Left renal pelvis (tissue), 4 donors: ENCODE measurements at regions not wholly inside any gene's neighbourhood (a gene's known extent, or its start where the extent isn't known, plus 50 kb on each side); places are given as distances from the start of the nearest gene placed in this dataset.
"Not testable (repeated sequence)": the region's sequence is repeated elsewhere in the genome, so short reads cannot be mapped to it uniquely, and the experiment has no call there.

Source experiments
- DNase-seq, 4 donors: peaks; one replicate each; pipeline ENCODE4 v3.0.0-alpha.2; 2013; ENCODE audit warnings: low read depth in 4 of 4, low spot score in 3 of 4

DNA sequence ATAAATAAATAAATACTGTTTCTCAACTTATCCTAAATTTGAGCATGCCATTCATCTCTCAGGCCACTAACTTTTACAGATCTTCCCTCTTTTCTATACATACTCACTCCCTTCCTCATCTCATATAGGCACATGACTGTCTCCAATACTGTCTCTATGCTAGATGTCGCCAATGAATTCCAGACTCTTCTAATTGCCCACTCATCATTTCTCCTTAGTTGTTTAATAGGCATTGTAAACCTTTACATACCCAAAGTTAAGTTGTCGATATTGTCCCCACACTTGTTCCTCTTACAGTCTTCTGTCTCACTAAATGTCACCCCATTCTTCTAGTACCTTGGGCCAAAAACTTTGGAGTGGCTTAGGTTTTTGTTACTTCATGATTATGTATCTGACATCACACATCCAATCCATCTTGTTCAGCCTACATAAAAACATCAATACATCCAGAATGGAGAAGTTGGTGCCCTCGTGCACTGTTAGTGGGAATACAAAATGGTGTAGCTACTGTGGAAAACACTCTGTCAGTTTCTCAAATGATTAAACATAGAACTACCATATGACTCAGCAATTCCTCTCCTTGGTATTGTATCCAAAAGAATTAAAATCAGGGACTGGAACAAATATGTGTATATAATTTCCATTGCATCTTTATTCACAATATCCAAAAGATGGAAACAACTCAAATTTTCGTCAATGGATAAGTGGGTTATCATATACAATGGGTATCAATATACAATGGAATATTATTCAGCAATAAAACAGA, 935.1 kb downstream of the SLC4A3 start:
- DNase-seq, result no peak

DNA sequence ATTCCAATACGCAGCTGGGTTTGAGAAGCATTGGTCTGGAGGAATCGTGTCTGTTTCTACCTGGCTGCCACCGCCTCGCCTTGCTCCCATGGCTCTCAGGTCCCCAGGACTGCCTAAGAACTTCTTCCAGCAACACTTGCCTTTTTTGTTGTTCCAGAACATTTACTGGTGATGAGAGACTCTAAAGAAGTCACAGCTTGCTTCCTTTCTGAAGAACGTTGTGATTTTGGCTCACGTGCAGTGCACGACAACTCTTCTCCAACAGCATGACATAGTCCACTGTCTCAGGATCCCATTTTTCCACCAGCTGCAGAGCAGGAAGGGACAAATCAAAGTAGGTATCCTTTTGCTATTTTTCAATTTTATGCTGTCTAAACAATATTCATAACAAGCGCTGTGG, 940.9 kb downstream of the SLC4A3 start:
- no peak for DNase-seq

DNA sequence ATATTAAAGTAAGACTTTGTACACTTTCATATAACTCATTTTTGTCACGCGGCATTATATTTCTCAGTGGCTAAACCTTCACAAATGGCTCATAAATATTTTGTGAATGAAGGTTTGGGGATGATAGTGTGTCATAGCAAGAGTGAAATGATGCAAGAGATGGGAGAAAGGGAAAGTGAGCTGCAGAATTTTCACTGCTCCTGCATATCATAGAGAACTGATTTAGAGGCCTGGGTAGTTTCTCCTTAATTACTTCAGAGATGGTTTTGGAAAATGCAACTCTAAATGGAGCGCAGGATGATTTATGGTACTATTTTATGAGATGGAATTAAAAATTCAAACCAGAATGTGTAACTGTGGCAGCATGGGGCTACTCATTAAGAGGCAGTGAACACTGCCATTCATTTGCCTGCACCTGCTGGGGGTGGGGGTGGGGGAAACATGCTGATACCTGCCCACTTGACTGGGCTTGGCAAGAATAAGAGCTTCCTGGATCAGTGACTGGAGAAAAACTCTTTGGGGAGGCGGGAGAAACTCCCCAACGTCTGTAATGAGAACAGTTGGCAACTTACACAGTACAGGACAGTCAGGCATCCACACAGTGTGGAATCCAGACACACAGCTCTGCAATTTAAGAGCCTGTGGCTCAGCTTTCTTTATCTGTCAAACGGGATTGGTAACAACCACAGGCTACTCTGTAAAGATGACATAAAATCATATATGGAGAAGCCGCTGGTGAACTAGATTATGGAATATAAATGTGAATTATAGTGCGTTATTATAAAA, 941.9 kb downstream of the SLC4A3 start:
- DNase-seq, result no peak

DNA sequence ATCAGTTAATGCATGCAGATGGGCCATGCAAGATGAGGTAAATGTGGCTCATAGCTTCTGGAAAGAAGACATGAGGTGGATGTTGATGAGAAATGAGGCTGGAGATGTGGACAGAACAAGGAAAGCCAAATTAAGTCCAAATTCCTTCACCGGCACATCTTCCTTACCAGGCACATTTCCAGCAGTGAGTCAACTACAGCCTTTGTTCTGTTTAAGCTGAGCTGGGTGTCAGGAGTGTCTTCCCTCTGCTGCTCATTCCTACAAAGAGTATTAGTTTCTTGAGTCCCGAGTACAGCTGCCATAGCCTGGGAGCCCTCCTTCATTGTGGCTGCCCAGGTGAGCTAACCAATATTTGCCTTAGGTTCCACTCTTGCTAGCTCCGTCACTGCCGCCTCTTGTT, 945.0 kb downstream of the SLC4A3 start:
- no peak for DNase-seq

DNA sequence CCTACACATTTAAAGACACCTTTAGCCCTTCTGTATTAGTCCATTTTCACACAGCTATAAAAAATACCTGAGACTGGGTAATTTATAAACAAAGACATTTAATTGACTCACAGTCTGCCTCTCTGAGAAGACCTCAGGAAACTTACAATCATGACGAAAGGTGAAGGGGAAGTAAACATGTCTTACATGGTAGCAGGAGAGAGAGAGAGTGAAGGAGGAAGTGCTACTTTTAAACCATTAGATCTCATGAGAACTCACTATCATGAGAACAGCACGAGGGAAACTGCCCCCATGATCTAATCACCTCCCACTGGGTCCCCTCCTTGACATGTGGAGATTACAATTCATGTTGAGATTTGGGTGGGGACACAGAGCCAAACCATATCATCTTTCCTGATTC, 946.6 kb downstream of the SLC4A3 start:
- no peak for DNase-seq

DNA sequence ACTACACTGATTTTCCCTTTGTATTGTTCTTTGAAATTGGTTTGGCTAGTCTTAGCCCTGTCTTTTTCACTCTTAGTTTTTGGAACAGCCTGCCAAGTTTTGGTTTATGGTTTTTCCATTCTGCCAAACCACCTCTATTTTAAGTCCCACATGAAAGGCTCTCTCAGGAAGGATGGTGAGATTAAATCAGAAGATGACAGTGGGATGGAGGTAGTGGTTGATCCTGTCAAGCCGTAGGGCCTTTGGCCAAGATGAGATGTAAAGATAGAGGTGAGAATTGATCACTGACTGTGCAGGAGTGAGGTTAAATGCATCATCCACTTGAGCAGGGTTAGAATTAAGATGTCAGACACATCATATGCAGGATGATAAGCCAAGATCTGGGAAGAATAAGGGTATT, 948.5 kb downstream of the SLC4A3 start:
- DNase-seq, result no peak

DNA sequence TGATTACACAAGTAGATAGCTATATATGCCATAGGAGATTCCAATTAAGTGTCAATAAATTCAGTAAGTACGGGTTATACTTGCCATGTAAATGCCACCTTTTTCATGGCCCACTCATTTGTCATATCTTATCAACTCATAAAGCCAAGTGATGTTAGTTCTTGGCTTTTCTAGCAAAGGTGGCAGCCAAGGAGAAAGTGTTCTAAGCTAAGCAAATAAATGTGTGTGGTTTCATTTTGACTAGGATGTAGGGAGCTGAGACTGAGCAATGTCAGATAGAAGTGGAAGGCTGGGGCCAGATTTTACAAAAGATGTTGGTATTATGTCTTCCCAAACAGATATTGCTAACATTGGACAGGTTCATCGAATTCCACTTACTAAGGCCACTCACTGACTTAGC, 952.0 kb downstream of the SLC4A3 start:
- DNase-seq, result no peak

DNA sequence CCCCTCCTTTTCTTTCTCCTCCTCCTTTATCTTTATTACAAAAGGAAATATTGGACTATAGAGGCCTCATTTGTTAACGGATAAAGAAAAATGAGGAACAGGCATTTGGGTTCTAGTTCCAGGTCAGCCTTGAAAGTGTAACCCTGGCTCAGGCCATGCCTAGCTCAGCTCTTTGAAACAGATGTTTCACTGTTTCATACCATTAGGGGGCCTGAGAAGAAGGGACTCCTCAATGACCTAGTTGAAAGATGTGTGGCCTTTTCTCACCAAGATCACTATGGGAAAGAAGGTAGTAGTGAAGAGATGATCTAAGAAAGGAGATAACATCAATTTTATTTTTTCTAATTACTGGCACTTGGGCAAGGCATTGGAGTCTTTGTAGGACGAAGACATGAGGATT, 952.7 kb downstream of the SLC4A3 start:
- DNase-seq, result no peak

DNA sequence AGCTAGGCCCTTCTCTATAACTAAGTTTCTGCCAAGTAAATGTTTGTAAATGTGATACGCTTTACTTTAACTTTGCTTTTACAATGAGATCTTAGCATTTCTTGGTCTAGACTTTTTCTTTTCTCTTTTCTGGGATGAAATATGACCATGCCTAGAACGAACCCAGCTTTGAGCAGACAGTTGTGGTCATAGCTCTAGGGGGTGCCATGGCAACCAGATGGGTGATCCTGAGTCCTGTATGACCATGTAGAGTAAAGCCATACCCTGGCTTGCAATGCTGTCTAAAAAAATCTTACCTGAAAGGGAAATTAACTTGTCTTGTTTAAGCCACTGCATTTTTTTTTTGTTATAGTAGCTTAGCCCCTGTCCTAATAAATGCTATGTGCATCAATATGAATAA, 956.3 kb downstream of the SLC4A3 start:
- no peak for DNase-seq

DNA sequence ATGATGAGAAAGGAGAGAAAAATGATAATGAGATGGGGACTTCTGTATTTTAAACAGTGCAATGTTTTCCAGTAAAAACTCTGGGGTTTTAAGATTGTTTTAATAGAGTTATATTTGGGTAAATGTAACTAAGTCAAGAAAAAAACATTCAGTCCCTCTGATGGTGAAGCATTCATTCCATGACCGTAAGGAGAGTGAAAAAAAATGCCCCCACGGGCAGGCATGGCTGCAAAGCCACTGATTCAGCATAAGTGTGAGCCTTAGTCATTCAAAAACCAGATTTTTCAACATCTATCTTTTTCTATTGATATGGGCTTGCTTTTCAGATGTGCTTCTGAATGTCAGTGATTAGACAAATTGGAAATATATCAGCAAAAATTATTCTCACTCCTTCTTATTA, 957.8 kb downstream of the SLC4A3 start:
- DNase-seq, result no peak

DNA sequence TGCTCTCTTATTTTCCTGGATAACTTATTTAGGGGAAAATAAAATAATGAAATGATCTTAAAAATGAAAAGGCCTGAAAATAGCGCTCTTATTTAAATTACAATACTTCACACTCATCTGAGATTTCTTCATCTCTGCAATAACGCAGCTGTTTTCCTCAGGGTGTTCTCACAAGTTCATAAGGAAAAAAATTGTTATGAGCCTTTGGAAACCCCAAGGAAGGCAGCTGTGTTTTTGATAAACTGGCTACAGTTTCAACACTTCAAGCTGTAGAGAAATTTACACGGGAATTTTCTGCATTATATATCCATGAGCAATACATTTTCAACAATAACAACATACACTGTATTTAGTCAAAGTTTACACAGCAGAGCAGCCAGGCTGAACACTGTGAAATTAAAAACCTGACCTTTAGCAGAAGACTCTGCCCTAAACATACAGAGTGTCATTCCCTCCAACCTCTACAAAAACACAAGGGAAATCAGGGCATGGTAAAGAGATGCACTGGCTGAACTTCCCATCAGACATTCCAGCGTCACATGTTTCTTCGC, 959.6 kb downstream of the SLC4A3 start:
- peak in 2 of 4 donors; percentile 5 to 14 for DNase-seq

DNA sequence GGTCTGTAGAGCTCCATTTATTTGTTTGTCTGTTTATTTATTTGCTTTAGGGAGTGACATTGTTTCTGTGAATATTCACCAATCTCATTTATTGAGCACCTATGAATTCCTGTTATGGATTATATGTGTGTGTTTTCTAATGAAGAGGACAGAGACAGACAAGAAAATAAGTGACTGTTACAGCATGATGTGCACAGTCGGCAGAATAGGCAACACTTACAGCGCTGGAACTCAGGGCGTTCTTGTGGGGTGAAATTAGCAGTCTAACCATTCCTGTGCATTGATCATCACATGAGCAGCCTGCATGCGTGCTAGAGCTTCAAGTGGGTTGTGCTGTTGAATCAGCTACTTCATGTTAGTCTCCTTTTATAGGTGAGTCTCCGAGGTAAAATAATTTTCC, 960.7 kb downstream of the SLC4A3 start:
- DNase-seq, result no peak

DNA sequence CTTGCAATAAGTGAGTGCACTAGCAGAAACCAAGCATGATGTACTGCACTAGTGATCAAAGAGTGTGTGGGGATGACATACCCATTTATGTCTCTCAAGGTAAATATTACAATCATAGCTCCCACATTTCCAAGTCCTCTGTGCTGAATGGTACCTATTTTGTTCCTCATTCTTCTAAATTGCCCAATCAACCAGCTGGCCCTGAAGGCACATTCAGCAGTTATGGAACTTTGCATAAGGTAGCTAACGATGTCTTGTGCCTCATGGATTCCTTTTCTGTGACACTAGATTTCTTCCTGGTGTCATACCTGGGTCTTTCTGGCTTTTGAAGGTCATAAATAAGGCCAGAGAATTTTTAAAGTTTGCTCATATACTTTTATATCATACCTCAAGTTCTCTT, 963.0 kb downstream of the SLC4A3 start:
- no peak for DNase-seq

DNA sequence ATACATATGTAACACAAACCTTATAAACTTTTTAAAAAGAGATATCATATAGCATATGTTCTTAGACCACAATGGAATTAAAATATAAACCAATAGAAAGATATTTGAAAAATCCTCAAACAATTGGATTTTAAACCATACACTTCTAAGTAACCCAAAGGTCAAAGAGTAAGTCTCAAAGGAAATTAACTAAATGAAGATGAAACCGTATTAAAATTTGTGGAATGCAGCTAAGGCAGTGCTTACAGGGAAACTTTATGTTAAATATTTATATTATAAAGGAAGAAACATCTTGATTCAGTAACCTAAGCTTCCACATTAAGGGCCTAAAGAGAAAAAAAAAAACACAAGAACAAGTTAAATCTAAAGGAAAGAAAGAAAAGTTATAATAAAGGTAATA, 966.1 kb downstream of the SLC4A3 start:
- DNase-seq, result no peak

DNA sequence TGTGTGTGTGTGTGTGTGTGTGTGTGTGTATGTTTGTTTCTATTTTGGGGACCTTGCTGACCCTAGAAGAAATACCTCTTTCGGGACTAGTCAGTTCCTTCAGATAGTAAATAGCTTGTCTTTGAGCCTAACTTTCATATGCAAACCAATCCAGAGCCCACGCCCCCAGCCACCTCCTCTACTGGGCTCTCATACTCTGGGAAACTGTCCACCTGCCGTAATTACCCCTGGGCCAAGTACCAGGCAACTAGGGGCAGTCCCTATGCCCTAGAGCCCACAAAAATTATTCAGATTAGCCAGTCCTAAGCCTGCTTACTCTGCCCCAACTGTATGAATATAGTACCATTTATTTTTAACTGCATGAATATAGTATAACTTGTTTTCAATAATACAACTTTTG, 970.4 kb downstream of the EPHA4 start:
- no peak for DNase-seq

DNA sequence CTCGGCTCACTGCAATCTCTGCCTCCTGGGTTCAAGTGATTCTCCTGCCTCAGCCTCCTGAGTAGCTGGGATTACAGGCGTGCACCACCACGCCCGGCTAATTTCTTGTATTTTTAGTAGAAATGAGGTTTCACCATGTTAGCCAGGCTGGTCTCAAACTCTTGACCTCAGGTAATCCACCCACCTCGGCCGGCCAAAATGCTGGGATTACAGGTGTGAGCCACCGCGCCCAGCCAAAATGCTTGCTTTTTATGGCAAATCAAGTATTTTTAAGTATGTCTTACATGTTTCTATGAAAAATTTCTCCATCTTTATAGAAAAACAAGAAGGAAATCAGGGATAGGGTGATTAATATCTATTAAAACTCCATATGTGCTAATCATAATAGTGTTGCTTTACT, 959.1 kb downstream of the EPHA4 start:
- DNase-seq, result not testable (repeated sequence)

DNA sequence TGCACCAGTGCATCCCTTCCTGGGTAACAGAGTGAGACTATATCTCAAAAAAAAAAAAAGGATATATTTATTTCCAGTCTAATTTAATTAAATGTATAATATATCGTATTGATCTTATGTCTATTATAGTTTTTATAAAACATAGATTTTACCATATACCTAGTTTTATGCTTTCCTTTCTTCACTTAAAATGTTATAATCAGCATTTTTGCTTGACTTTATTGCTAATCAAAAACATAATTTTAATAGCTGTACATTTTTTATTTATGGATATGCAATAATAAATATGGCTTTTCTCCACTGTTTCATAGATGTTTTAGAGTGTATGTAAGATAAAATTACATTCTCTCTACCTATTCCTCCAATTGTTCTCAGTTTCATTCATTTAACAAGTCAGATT, 958.0 kb downstream of the EPHA4 start:
- no peak for DNase-seq

DNA sequence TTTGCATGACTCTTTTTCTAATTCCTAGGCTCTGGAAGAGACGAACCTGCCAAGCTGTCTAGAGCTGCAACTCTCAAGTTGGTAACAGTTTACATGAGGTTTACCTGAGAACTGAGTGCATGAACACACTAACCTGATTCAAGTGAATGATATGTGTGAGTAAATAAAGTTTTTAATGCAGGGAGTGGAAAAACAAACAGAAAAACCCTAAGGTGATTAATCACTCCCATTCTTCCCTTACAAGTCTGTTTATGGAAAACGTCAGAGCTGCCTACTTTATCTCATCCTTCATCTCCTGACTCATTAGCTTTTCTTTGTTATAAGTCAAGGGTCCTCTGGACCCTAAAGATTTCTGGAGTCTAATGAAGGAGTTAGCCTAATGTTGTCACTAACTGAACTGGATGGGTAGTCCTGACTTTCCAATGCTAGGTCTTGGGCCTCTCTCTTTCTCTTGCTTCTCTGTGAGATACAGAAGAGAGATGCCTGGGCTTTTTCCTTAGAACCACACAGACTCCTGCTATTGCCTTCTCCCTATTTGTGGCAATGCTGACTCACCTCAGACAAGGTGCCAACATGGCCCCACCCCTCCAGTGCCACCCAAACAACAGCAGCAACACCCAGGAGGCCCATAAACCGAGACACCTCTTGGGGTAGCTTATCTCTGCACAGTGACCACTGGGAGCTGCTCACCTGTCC, 952.4 kb downstream of the EPHA4 start:
- peak in 1 of 4 donors; percentile 14 for DNase-seq

DNA sequence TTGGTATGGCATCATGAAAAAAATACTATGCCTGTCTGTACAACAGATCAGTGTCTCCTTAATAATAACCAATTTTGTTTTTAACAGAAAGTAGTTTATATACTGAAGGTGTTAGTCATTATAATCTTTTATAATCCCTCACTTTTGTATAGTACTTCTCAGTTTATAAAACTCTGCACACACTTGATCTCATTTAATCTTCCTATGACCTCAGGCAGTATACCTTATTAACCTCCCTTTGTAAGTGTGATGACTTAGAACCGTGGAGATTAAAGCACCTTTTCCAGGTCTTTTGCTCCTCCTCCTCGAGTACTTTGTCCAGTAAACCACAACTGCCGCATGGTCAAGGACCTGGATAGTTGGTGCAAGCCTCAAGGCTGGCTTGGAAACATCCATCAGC, 945.5 kb downstream of the EPHA4 start:
- DNase-seq, result no peak

DNA sequence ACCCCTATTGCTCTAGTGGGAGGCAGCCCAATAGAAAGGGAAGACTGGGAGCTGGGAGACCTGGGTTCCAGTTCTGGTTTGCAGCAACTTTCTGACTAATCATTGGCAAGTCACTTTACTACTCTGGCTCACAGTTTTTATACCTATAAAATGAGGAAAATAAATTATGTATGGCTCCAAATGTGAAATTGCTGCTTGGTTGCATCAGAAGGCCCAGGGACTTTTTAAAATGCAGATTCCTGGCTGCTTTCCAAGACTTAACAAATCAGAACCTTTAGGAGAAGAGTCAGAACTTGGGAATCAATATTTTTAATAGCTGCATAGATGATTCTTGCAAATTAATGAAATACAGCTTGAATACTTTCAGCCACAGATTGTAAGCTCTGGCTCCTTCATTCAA, 943.9 kb downstream of the EPHA4 start:
- no peak for DNase-seq

DNA sequence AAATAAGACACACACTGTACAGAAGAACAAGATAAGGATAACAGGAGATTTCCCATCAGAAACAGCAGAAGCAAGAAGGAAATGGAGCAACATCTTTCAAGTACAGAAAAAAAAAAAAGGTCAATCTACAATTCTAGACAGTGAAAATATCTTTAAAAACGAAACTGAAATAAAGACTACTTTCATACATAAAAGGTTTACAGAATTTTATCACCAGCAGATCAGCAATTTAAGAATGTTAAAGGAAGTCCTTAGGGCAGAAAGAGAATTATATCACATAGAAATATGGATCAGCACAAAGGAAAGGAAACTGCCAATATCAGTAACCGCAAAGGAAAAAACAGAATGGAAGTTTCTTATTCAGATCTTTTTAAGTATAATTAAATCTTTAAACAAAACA, 931.0 kb downstream of the EPHA4 start:
- DNase-seq, result no peak
